ENCODE measurements at regions not wholly inside any gene's neighbourhood (a gene's known extent, or its start where the extent isn't known, plus 50 kb on each side); places are given as distances from the start of the nearest gene placed in this dataset.
A peak's percentile ranks its signal among the peaks of the same experiment; 100 is the strongest.

DNA sequence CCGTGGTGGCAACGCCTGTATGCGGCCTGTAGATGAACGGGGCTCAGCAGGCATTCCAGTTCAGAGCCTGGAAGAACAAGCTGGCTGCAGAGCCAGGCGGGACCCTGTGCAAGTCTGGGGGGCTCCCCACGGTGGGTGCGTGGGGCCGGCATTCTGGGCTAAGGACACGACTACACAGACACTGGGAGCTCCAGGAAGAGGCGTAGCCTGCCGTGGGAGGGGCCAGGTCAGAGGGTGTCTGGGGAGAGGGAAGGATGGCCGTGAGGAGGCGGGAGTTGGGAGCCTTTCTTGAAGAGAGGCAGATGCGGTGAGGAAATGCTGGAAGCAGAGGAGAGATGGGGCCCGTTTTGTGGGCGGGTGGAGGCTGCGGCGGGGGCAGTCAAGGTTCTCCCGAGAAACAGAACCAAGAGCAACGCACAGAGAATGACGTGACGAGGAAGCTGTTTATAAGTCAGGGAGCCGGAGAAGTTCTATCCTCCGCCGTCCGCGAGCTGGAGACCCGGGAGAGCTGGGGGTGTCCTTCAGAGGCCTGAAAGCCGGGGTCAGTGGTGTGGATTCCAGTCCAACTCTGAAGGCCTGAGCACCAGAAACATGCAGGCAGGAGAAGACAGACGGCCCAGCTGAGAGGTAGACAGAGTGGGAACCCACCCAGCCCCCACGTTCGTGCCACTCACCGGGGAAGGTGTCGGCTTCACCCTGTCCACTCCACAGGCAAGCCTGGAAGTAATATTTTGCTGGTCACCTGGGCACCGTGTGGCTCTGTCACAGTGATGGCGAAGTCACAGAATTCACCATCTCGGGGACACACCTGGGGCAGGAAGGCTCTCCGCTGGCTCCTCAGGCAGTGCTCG, 529.6 kb downstream of the BRD1 start:
- WGBS, 4 donors, result 68 to 76% (median 72%) methylated on average over 30 to 39 of the region's 39 CpGs
- H3K27me3 ChIP-seq, result peaks cover 0 to 14% (median 0%) of the 10 kb centered on the region in 9 donors
- DNase-seq, result peak in 2 of 5 donors; percentile 13 to 46

DNA sequence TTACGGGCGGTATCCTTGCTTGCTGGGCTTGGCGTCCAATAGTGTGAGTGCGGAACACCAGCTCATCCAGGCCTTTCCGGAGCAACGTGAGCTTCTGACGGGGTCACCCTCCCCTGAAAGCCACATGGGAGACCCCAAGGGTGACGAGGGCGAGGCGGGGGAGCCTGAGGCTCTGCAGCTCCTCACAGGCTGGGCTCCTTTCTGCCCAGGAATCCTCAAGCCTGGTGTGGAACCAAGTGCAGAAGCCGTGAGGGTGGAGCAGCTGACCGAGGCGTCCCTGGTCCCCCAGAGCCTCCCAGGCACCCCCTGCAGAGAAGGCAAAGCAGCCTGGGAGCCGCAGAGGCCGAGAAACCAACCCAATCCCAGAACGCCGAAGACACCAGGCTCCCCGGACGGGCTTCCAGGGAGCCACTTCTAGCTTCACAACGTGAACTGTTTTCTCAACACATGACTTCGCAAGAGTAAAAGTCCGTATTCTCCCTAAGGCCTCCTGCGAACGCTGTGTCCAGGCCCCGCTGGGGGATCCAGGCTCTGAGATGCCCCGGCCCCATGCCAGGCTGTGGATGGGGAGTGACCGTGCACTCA, 530.3 kb downstream of the BRD1 start:
- intact Hi-C loops (cut with DNase I), result no loop called here
- H3K27me3 ChIP-seq, result peaks cover 0 to 11% (median 0%) of the 10 kb centered on the region in 9 donors
- no peak overlapping the region for H3K4me3 ChIP-seq
- ATAC-seq (no peak), DNase-seq (peak in 2 of 5 donors; percentile 6 to 44)
- WGBS, 4 donors, result 79 to 92% (median 84%) methylated on average over 19 to 27 of the region's 27 CpGs
- H3K27ac ChIP-seq, result no peak overlapping the region
- peaks cover 0 to 19% (median 10%) of the 10 kb centered on the region in 12 donors for H3K9me3 ChIP-seq
- TF ChIP-seq, protein P1, sequence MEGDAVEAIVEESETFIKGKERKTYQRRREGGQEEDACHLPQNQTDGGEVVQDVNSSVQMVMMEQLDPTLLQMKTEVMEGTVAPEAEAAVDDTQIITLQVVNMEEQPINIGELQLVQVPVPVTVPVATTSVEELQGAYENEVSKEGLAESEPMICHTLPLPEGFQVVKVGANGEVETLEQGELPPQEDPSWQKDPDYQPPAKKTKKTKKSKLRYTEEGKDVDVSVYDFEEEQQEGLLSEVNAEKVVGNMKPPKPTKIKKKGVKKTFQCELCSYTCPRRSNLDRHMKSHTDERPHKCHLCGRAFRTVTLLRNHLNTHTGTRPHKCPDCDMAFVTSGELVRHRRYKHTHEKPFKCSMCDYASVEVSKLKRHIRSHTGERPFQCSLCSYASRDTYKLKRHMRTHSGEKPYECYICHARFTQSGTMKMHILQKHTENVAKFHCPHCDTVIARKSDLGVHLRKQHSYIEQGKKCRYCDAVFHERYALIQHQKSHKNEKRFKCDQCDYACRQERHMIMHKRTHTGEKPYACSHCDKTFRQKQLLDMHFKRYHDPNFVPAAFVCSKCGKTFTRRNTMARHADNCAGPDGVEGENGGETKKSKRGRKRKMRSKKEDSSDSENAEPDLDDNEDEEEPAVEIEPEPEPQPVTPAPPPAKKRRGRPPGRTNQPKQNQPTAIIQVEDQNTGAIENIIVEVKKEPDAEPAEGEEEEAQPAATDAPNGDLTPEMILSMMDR (IDR thresholded peaks at IDR 0.05), result no peak
- no peak for TF ChIP-seq POLR2A (IDR thresholded peaks at IDR 0.05)
- no peaks in the 10 kb centered on the region for H3K36me3 ChIP-seq
- no peaks in the 10 kb centered on the region for H3K4me1 ChIP-seq

More for the DNA sequence above, 529.6 kb downstream of the BRD1 start:
- intact Hi-C loops (cut with DNase I), result no loop called here
- no peaks in the 10 kb centered on the region for H3K4me1 ChIP-seq
- H3K27ac ChIP-seq, result no peak overlapping the region
- H3K4me3 ChIP-seq, result no peak overlapping the region
- no peaks in the 10 kb centered on the region for H3K36me3 ChIP-seq
- ATAC-seq, result no peak
- no peak for TF ChIP-seq POLR2A (IDR thresholded peaks at IDR 0.05)
- TF ChIP-seq, protein P1 (IDR thresholded peaks at IDR 0.05), result no peak
- peaks cover 0 to 16% (median 7%) of the 10 kb centered on the region in 12 donors for H3K9me3 ChIP-seq

DNA sequence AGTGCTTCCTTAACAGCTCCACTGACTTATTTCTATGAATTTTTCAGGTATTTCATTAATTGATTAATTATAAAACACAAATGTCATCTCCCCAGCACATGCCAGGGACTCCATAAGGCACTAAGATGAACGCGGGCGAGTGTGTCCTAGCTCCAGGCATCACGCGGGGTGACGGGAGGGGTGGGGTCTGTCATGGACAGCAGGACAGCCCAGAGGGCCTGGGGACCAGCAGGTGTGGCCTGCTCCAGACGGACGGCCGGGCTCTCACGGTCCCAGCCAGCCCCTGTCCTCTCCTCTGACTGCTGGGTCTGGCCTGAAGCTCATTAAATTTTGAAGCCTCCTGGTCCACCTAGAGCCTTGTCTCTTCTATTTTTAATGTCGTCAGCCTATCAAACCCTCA, 531.1 kb downstream of the BRD1 start:
- H3K27ac ChIP-seq, result no peak overlapping the region
- no peaks in the 10 kb centered on the region for H3K4me1 ChIP-seq
- WGBS, 4 donors, result 83 to 84% (median 84%) methylated on average over 10 to 11 of the region's 11 CpGs
- TF ChIP-seq, protein P1 (IDR thresholded peaks at IDR 0.05), result no peak
- TF ChIP-seq POLR2A (IDR thresholded peaks at IDR 0.05), result no peak
- H3K9me3 ChIP-seq, result peaks cover 0 to 19% (median 10%) of the 10 kb centered on the region in 12 donors
- peaks cover 0 to 11% (median 0%) of the 10 kb centered on the region in 9 donors for H3K27me3 ChIP-seq
- no peaks in the 10 kb centered on the region for H3K36me3 ChIP-seq
- ATAC-seq, result no peak
- intact Hi-C loops (cut with DNase I), result no loop called here
- no peak overlapping the region for H3K4me3 ChIP-seq
- peak in 1 of 5 donors; percentile 40 for DNase-seq

DNA sequence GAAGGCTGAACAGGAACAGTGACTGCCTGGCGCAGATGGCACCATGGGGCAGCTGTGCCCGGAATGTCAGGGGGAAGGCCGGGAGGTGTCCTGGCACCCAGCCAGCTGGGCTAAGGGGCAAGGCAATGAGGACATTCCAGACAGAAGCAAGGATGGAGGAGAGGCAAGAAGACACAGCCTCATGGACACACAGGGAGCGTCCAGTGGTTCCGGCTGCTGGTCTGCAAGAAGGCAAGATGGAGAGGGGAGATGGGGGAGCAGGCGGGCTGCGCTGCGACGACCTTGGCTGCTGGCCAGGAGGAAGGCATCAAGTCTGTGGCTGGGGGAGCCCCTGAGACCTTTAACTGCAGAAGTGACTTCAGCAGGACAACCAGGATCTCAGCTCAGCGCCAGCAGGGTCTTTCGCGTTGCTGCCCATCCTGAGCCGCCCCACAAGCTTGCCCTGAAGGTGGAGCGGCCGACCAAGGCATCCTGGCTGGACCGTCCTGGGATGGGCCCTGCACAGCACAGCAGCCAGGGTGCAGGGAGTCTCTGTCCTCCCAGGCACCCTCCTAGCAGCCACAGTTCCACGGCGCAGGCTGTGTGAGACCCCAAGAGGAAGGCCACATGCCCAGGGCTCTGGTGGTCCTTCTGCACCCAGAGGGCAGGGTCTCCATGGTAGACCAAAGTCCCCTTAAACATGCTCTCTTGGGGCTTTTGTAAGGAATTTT, 531.7 kb downstream of the BRD1 start:
- peak in 2 of 5 donors; percentile 13 to 51 for DNase-seq
- TF ChIP-seq POLR2A (IDR thresholded peaks at IDR 0.05), result no peak
- TF ChIP-seq, protein P1 (IDR thresholded peaks at IDR 0.05), result no peak
- Histone ChIP-seq H3K27ac (no peak overlapping the region), H3K4me1 (no peaks in the 10 kb centered on the region), H3K27me3 (peaks cover 0 to 5% (median 0%) of the 10 kb centered on the region in 9 donors), H3K4me3 (no peak overlapping the region), H3K36me3 (no peaks in the 10 kb centered on the region), H3K9me3 (peaks cover 0 to 19% (median 10%) of the 10 kb centered on the region in 12 donors)
- no peak for ATAC-seq
- intact Hi-C loops (cut with DNase I), result no loop called here
- WGBS, 4 donors, result 76 to 89% (median 85%) methylated on average over 18 of the region's 18 CpGs

All from heart left ventricle (tissue), 16 donors.